ENCODE measurements at regions not wholly inside any gene's neighbourhood (a gene's known extent, or its start where the extent isn't known, plus 50 kb on each side); places are given as distances from the start of the nearest gene placed in this dataset.
"Not testable (repeated sequence)": the region's sequence is repeated elsewhere in the genome, so short reads cannot be mapped to it uniquely, and the experiment has no call there.

DNA sequence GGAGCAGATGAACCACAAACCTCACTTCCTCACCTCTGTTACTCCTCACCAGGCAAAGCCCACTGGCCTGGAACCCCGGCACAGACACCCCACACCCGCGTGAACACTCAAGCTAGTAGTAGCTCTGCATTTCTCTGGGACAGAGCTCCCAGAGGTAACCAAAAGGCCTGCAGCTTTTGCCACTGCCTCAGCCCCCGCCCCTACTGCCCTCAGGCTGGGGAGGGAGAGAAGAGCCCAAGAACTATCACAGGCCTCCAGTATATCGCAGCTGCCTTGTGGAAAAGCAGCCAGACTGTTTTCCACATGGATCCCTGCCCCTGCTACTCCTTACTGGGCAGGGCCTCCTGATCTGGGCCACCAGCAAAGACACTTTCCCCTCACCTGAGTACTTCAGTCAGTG is 728.7 kb upstream of the ACTRT1 start:
- no peak for DNase-seq (ENCODE audit: low spot score)

- DNase-seq (ENCODE audit: low spot score) = no peak
Measured at GRCh38 chrX:128769495-128769894, 717.3 kb upstream of the ACTRT1 start.

- no peak for DNase-seq (ENCODE audit: low spot score)
Measured at GRCh38 chrX:128759745-128760144, 707.5 kb upstream of the ACTRT1 start.

GRCh38 chrX:128759177-128759576 is 707.0 kb upstream of the ACTRT1 start:
- no peak for DNase-seq (ENCODE audit: low spot score)

- no peak for DNase-seq (ENCODE audit: low spot score)
Measured at GRCh38 chrX:128754130-128754529, 701.9 kb upstream of the ACTRT1 start.

DNA sequence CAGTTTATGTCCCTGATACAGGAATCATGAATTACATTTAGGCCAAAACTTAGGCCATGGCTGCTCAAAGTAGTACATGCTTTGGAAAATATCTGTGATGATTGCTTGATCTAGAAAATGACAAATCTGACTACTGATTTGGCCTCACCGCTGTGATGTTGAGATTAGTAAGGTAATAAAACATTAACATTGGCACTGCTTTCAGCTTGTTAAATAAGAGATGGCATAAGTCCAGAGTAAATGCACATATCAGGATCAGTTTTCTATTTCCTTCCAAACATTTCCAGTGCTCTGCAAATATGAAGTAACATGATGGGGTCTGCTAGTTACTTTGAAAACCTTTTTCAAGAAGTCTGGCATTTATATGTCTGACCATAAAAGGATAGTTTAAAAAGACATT is 687.3 kb upstream of the ACTRT1 start:
- no peak for DNase-seq (ENCODE audit: low spot score)

DNA sequence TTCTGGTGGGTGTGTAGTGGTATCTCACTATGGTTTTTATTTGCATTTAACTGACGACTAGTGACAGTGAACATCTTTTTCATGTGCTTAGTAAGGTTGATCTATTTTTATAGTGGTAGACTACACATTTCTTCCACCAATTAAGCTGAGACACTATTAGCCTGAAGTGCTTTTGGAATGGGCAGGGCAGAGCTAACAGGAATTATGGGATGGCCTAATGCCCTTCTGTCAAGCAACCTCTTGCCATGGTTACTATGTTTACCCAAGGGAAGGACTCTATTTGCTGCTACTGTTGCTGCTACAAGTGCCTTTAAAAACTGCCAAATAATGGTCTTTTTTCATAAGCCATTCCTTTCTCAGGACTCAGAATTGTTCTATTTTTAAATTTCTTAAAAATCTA is 676.7 kb upstream of the ACTRT1 start:
- no peak for DNase-seq (ENCODE audit: low spot score)

GRCh38 chrX:128717635-128718578 is 665.7 kb upstream of the ACTRT1 start:
- DNase-seq (ENCODE audit: low spot score) = no peak

GRCh38 chrX:128714425-128714824 is 662.2 kb upstream of the ACTRT1 start:
- no peak for DNase-seq (ENCODE audit: low spot score)

DNA sequence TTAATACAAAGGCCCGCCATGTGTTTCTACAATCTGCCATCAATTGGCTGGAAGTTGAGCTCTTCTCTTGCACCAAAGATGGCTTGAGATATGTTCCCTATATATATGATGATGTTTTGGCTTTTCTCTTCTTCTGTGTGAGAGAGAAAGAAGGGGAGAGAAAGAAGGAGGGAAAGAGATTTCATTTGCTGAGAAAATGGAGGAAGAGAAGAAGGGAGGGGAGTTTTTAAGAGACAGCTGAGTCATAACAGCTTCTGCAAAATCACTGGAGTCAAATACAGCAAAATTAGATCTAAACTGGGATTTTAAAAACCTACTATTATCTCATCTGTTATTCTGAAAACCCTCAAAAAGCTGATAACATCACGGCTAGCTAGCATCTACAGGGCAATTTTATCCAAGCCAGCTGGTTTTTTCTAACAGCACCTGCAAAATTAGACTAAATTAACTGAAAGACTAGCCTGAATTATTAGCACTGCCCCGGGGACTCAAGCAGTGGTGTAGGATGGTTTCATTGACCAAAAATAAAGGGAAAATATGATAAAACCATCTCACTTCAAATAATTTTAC is 647.6 kb upstream of the ACTRT1 start:
- no peak for DNase-seq (ENCODE audit: low spot score)

DNA sequence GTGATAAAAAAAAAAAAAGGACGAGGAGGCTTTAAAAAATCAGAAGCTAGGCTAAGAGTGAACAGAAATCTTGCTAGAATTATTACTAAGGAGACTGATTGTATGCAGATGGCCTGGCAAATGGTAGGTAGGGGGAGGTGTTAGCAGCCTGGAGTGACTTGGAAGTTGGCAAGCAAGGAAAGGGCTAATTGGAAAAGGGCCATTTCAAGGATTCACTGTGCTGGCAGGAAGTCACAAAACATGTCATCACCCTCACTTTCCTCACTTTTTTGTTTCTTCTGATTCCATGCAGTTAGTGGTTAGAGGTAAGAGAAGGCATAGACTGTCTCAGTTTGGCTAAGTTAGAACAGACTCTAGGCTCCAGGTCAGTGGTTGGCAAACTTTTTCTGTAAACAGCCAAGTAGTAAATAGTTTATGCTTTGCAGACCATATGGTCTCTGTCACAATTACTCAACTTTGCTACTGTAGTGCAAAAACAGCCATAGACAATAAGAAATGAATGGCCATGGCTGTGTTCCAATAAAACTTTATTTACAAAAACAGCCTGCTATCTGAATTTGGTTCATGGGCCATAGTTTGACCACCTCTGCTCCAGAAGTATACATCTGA is 646.5 kb upstream of the ACTRT1 start:
- no peak for DNase-seq (ENCODE audit: low spot score)

GRCh38 chrX:128691872-128692271 is 639.7 kb upstream of the ACTRT1 start:
- no peak for DNase-seq (ENCODE audit: low spot score)

DNA sequence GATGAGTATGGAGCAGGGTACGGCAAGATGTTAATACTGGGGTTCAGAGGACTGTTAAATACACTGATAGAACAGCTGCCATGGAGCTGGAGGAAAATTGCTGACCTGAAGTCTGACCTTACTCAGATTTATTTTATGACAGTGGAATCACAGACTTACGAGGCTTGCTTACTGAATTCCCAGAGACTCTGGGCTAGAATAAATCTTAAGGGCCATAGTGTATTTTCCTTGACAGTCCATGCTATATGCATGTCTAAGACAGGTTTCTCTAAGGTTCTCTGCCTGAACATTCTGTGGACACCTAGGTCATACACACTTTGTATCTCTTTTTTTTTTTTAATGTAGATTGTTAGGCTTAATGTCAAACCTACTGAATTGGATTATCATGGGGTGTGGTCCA is 633.2 kb upstream of the ACTRT1 start:
- DNase-seq (ENCODE audit: low spot score) = no peak

DNA sequence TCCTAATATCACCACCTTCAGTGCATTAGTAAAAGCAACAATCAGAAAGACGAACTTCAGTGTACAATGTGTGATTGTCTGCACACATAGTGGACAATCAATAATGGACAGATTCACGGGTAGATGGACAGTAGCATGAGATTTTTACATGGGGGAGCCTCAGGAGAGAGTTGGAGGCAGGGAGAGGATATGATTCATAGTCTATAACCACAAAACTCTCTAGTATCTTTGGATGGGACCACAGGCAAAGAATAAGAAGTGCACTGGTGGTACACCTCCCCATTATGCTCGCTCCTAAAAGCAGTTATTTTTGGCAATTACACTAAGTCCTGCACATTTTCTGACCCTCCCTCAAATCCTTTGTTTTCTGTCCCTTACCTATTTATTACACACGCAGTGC is 624.4 kb upstream of the ACTRT1 start:
- DNase-seq (ENCODE audit: low spot score) = no peak

GRCh38 chrX:128674326-128675086 is 622.3 kb upstream of the ACTRT1 start:
- not testable (repeated sequence) for DNase-seq (ENCODE audit: low spot score)

GRCh38 chrX:128664211-128664610 is 612.0 kb upstream of the ACTRT1 start:
- no peak for DNase-seq (ENCODE audit: low spot score)

GRCh38 chrX:128653524-128654060 is 601.4 kb upstream of the ACTRT1 start:
- DNase-seq (ENCODE audit: low spot score) = no peak

DNA sequence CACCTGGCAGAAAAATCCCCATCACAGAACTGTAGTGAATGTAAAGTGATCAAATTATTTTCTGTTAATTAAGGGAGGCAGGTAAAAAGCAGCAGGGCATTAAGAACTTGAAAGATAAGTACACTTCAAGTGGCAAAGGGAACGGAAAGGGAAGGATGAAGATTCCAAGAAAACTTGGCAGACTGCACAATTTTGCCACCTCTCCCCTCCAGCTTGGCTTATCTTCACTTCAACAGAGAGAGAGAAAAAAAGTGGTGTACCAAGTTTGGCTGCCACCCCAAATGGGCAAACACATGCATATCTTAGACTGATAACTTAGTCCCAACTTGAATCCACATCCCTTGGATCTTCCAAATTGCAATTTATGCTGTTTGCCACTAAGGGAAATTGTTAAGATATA is 598.1 kb upstream of the ACTRT1 start:
- DNase-seq (ENCODE audit: low spot score) = no peak

DNA sequence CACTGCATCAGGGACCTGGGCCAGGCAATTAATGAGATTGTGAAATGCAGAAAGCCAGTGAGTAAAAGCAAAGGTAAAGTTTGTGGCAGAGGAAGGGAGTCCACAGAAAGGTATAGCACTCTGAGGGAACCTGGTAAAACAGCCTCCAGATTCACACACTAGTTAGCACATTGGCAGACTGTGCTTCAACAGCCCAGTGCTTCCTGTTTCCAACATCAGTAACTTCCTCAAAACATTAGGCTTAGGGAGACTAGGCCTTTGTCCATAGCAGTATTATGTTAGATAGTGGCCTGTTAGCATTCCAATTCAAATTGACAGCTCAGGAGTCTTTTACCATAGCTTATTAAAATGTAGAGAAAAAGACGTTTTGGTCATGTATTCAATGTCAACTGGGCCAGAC is 582.6 kb upstream of the ACTRT1 start:
- no peak for DNase-seq (ENCODE audit: low spot score)

DNA sequence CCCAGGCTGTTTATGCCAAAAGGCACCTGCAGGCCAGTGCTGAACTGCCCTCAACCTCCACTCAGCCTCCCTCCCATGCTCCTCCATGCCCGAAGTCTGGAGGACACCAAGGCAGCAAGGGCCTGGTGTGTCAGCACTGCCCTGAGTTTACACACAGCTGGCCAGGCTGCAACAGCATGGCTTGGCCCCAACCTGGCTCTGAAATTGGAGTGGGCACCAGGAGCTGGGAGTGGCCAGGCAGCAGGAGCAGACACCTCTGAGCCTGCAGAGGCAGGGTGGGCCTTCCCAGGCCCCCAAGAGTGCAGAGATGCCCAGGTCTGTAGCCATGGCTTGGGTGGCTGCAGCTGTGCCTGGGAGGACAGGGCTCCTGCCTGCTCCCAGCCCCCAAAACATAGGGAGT is 571.2 kb upstream of the ACTRT1 start:
- DNase-seq (ENCODE audit: low spot score) = no peak

GRCh38 chrX:128622296-128622695 is 570.1 kb upstream of the ACTRT1 start:
- no peak for DNase-seq (ENCODE audit: low spot score)

DNA sequence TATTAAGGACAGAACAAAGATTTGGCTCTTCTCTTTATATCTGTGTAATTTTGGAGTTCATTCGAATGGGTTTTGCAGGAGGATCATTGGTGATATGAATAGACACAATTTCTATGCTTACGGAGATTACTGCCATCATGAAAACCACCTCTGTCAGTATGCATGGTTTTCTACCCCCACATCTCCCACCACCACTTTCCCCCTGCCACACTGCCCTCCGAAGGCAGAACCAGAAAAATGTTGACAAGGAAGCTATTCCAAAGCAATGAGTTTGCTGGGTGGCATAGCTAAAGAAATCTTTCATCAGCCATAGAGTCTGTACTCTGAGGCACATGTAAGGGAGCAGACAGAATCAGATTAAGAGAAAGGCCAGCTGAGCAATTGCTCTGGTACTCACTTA is 567.3 kb upstream of the ACTRT1 start:
- DNase-seq (ENCODE audit: low spot score) = no peak
